ENCODE measurements at regions not wholly inside any gene's neighbourhood (a gene's known extent, or its start where the extent isn't known, plus 50 kb on each side); places are given as distances from the start of the nearest gene placed in this dataset.

GRCh38 chr13:26474286-26474685 is 83.2 kb upstream of the WASF3 start:
- no peak for TF ChIP-seq JUNB (IDR thresholded peaks at IDR 0.05)
- no peak for TF ChIP-seq CTCF (IDR thresholded peaks at IDR 0.05)
- TF ChIP-seq REST (IDR thresholded peaks at IDR 0.05): no peak
- TF ChIP-seq CHD2 (IDR thresholded peaks at IDR 0.05; ENCODE audit: low read length, partially characterized antibody): no peak
- TF ChIP-seq POLR2A (IDR thresholded peaks at IDR 0.05; ENCODE audit: low read length): no peak
- TF ChIP-seq CBX2 (IDR thresholded peaks at IDR 0.05; ENCODE audit: borderline replicate concordance, low read depth): no peak
- no peak for TF ChIP-seq FOSL2 (IDR thresholded peaks at IDR 0.05)
- no peak for TF ChIP-seq FOSL2 (CRISPR knock-in tag; IDR thresholded peaks at IDR 0.05)
- TF ChIP-seq SMC3 (IDR thresholded peaks at IDR 0.05): no peak
- TF ChIP-seq CHD4 (IDR thresholded peaks at IDR 0.05; ENCODE audit: borderline replicate concordance): no peak
- no peak for TF ChIP-seq EHMT2 (IDR thresholded peaks at IDR 0.05; ENCODE audit: low read depth)
